Endothelial cell of umbilical vein (primary cell): ENCODE measurements at regions not wholly inside any gene's neighbourhood (a gene's known extent, or its start where the extent isn't known, plus 50 kb on each side); places are given as distances from the start of the nearest gene placed in this dataset.

Experiments used
- BruUV-seq: library from RNA; stranded (reverse); fragments of 400-500 nt; replicated peaks from 2 replicates; lab custom pipeline; 2021; lab: Mats Ljungman, UMichigan
- CTCF ChIA-PET: fragments of 300-600, 350-600 bp; sonication (Branson Sonifier 250); formaldehyde crosslinking; loops from one replicate; lab custom pipeline; 2021; ENCODE audit warnings: antibody characterized with exemption, inconsistent platforms; lab: Charles Lee
- POLR2A ChIA-PET: fragments of 300-600, 350-600 bp; sonication (Branson Sonifier 250); formaldehyde crosslinking; loops from one replicate; lab custom pipeline; 2021; ENCODE audit warnings: antibody characterized with exemption, inconsistent platforms; lab: Charles Lee
- DNase-seq: peaks from one replicate; pipeline ENCODE4 v3.0.0-alpha.2; 2011; ENCODE audit warnings: low read depth, low spot score
- FAIRE-seq: peaks from 2 replicates; lab custom pipeline; 2011; peaks lifted over from hg19 to GRCh38; lab: Jason Lieb, UNC
- H2AFZ ChIP-seq: 2 replicates; pipeline ENCODE4 v1.6.0; 2012; ENCODE audit warnings: low read depth, low read length, control low read depth, inconsistent platforms
- H3K27ac ChIP-seq: 2 replicates; pipeline ENCODE4 v1.5.1; 2011; ENCODE audit warnings: low read depth, mild to moderate bottlenecking, control low read depth, low read length, moderate library complexity; ENCODE audit not compliant: insufficient read depth
- H3K27me3 ChIP-seq, 2 experiments: 2 replicates each; pipeline versions ENCODE4 v1.6.0 to v1.6.1; 2011; ENCODE audit warnings: low read length in 2 of 2, mixed read lengths in 1 of 2; ENCODE audit not compliant: control insufficient read depth in 2 of 2, insufficient read depth in 2 of 2
- H3K36me3 ChIP-seq, 2 experiments: 2 replicates in 1 of 2; 3 replicates in 1 of 2; pipeline ENCODE4 v1.5.1; 2011; ENCODE audit warnings: low read length in 2 of 2, mild to moderate bottlenecking in 1 of 2, moderate library complexity in 1 of 2; ENCODE audit not compliant: control insufficient read depth in 2 of 2, insufficient read depth in 2 of 2; ENCODE audit errors: extremely low read depth in 1 of 2
- H3K4me1 ChIP-seq: 3 replicates; pipeline ENCODE4 v1.5.1; 2011; ENCODE audit warnings: mild to moderate bottlenecking, low read length; ENCODE audit not compliant: control insufficient read depth, insufficient read depth; ENCODE audit errors: extremely low read depth
- H3K4me2 ChIP-seq: 2 replicates; pipeline ENCODE4 v1.6.1; 2011; ENCODE audit warnings: low read length, control low read depth, mixed read lengths; ENCODE audit not compliant: insufficient read depth
- H3K4me3 ChIP-seq, 3 experiments: fragments of 200-600 bp in 1 of 3; sonication (generic), shearing (Covaris generic) in 1 of 3; replicated peaks in 1 of 3; 2 replicates each; pipeline ENCODE4 v1.5.1; 2011 to 2016; ENCODE audit warnings: control low read depth in 3 of 3, low read length in 3 of 3, mild to moderate bottlenecking in 2 of 3, inconsistent platforms in 1 of 3, low read depth in 1 of 3, moderate library complexity in 1 of 3; ENCODE audit not compliant: insufficient read depth in 1 of 3
- H3K79me2 ChIP-seq: 2 replicates; pipeline ENCODE4 v1.6.0; 2012; ENCODE audit warnings: low read length, inconsistent platforms; ENCODE audit not compliant: control insufficient read depth, insufficient read depth
- H3K9ac ChIP-seq: replicated peaks from 2 replicates; pipeline ENCODE3; 2011; ENCODE audit warnings: low read length, control low read depth; ENCODE audit not compliant: insufficient read depth; ENCODE audit errors: extremely low read depth
- H3K9me1 ChIP-seq: replicated peaks from 3 replicates; pipeline ENCODE4 v1.6.0; 2011; ENCODE audit warnings: mild to moderate bottlenecking, low read length; ENCODE audit not compliant: control insufficient read depth, insufficient read depth; ENCODE audit errors: extremely low read depth
- H3K9me3 ChIP-seq: replicated peaks from 2 replicates; pipeline ENCODE4 v1.5.1; 2012; ENCODE audit warnings: low read length, inconsistent platforms; ENCODE audit not compliant: control insufficient read depth, insufficient read depth
- H4K20me1 ChIP-seq: replicated peaks from 2 replicates; pipeline ENCODE3; 2011; ENCODE audit warnings: mild to moderate bottlenecking, low read length; ENCODE audit not compliant: control insufficient read depth, insufficient read depth; ENCODE audit errors: extremely low read depth
- CTCF ChIP-seq, 2 donors: IDR thresholded peaks; 1 replicate in 1 of 2; 2 replicates in 1 of 2; pipeline ENCODE4 v1.5.1; 2011; ENCODE audit warnings: low read length in 2 of 2, mild to moderate bottlenecking in 2 of 2, moderate library complexity in 2 of 2, control low read depth in 1 of 2, inconsistent platforms in 1 of 2, low read depth in 1 of 2; ENCODE audit not compliant: insufficient read depth in 1 of 2; ENCODE audit errors: extremely low read depth in 1 of 2
- EZH2 ChIP-seq: IDR thresholded peaks from 2 replicates; pipeline ENCODE4 v1.6.1; 2012; ENCODE audit warnings: borderline replicate concordance, low read depth, mild to moderate bottlenecking, moderate library complexity, low read length, inconsistent platforms; ENCODE audit not compliant: severe bottlenecking
- FOS ChIP-seq: IDR thresholded peaks from 2 replicates; pipeline ENCODE4 v1.6.1; 2011; ENCODE audit warnings: mild to moderate bottlenecking, low read length, moderate library complexity, borderline replicate concordance; ENCODE audit not compliant: insufficient read depth
- GATA2 ChIP-seq: IDR thresholded peaks from 2 replicates; pipeline ENCODE4 v1.7.0; 2011; ENCODE audit warnings: low read depth, mild to moderate bottlenecking, moderate library complexity, mixed read lengths, low read length; ENCODE audit not compliant: insufficient read length, insufficient read depth
- JUN ChIP-seq: IDR thresholded peaks from 2 replicates; pipeline ENCODE4 v1.6.1; 2011; ENCODE audit warnings: borderline replicate concordance, low read depth; ENCODE audit not compliant: insufficient read length, insufficient read depth
- MAX ChIP-seq: IDR thresholded peaks from 2 replicates; pipeline ENCODE4 v1.6.1; 2011; ENCODE audit not compliant: insufficient read depth, insufficient read length
- MYC ChIP-seq: IDR thresholded peaks from one replicate; pipeline ENCODE4 v1.6.1; 2011; ENCODE audit warnings: mild to moderate bottlenecking, low read depth, low read length
- POLR2A ChIP-seq: IDR thresholded peaks from 2 replicates; pipeline ENCODE4 v1.6.1; 2012; ENCODE audit warnings: low read depth, mild to moderate bottlenecking, control low read depth, low read length
- POLR2AphosphoS5 ChIP-seq: IDR thresholded peaks from 2 replicates; pipeline ENCODE4 v1.6.1; 2012; ENCODE audit warnings: low read depth, mild to moderate bottlenecking, control low read depth, low read length, moderate library complexity; ENCODE audit not compliant: insufficient read depth
- dilution Hi-C: fragments of 300-500 bp; cut with MboI; formaldehyde crosslinking; loops from one replicate; pipeline ENCODE4 v1.15.0; 2019; ENCODE audit warnings: low sequenced_read_pairs; ENCODE audit not compliant: extremely low pct_ligation_motif_present
- intact Hi-C: fragments of 100-400 bp; cut with micrococcal nuclease; formaldehyde crosslinking; loops from one replicate; pipeline ENCODE4 v1.10.0; 2022

GRCh38 chrY:15500536-15500935, 976.2 kb downstream of the NLGN4Y start:
- Histone ChIP-seq H3K9me3 (no peaks in the 10 kb centered on the region), H3K4me1 (no peaks in the 10 kb centered on the region), H3K4me3 (no peak overlapping the region), H3K27me3 (no peaks in the 10 kb centered on the region), H3K36me3 (no peaks in the 10 kb centered on the region), H2AFZ (no peak overlapping the region), H3K27ac (no peak overlapping the region), H3K4me2 (no peak overlapping the region), H3K79me2 (no peaks in the 10 kb centered on the region), H4K20me1 (no peaks in the 10 kb centered on the region), H3K9ac (no peak overlapping the region), H3K9me1 (no peaks in the 10 kb centered on the region)
- ChIA-PET POLR2A (no interaction called here), CTCF (no interaction called here)
- FAIRE-seq, result no peak
- BruUV-seq, result no TSS peak
- dilution Hi-C loops (no loop called here), intact Hi-C loops (no loop called here)
- no peak for DNase-seq
- TF ChIP-seq GATA2, result no peak

GRCh38 chrY:15501181-15501580, 976.9 kb downstream of the NLGN4Y start:
- Histone ChIP-seq H4K20me1 (no peaks in the 10 kb centered on the region), H3K27me3 (no peaks in the 10 kb centered on the region), H3K27ac (no peak overlapping the region), H3K79me2 (no peaks in the 10 kb centered on the region), H3K36me3 (no peaks in the 10 kb centered on the region), H3K4me1 (no peaks in the 10 kb centered on the region), H3K9me1 (no peaks in the 10 kb centered on the region), H3K4me2 (no peak overlapping the region), H2AFZ (no peak overlapping the region), H3K9me3 (no peaks in the 10 kb centered on the region), H3K9ac (no peak overlapping the region), H3K4me3 (no peak overlapping the region)
- DNase-seq (no peak), FAIRE-seq (no peak)
- TF ChIP-seq FOS, result no peak
- no peak for TF ChIP-seq MYC
- no peak for TF ChIP-seq JUN
- no peak for TF ChIP-seq GATA2
- no peak for TF ChIP-seq POLR2AphosphoS5
- no peak for TF ChIP-seq MAX
- TF ChIP-seq CTCF (IDR thresholded peaks at IDR 0.05; ENCODE audit: extremely low read depth in 1 of 2, insufficient read depth in 1 of 2, low read depth in 1 of 2, low read length in 2 of 2), result no peak
- no peak for TF ChIP-seq EZH2
- no peak for TF ChIP-seq POLR2A
- intact Hi-C loops, result no loop called here
- BruUV-seq, result no TSS peak
- dilution Hi-C loops, result no loop called here
- CTCF ChIA-PET, result no interaction called here
- POLR2A ChIA-PET, result no interaction called here
